ENCODE measurements at regions not wholly inside any gene's neighbourhood (a gene's known extent, or its start where the extent isn't known, plus 50 kb on each side); places are given as distances from the start of the nearest gene placed in this dataset.
A peak's percentile ranks its signal among the peaks of the same experiment; 100 is the strongest.

DNA sequence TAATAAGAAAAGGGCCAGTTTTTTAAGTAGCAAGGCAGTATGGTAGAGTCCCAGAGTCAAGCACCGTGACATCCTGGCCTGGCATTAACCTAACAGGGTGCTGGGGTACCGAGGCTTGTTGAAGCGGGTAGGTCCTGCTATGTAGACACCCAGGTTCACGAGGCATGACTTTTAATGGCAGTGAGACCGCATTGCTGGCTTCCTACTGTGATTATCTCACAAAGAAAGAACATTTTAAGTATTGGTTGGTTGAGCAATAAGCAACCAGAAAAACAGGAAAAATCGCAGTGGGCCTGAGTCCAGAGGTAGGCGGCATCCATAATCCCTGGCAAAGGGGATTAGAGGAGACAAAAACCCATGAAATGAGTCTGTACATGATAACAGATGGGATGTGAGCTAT is 927.9 kb upstream of the ACVR2A start:
- Mint-ChIP-seq H3K9me3 (no peaks in the 10 kb centered on the region), H3K4me3 (no peak overlapping the region), H3K4me1 (no peaks in the 10 kb centered on the region), H3K36me3 (no peaks in the 10 kb centered on the region), H3K27ac (peak overlapping the region; percentile 5), H3K27me3 (no peaks in the 10 kb centered on the region)
- DNase-seq (ENCODE audit: low spot score in 2 of 2) (no peak), ATAC-seq (ENCODE audit: low read depth) (no peak)

DNA sequence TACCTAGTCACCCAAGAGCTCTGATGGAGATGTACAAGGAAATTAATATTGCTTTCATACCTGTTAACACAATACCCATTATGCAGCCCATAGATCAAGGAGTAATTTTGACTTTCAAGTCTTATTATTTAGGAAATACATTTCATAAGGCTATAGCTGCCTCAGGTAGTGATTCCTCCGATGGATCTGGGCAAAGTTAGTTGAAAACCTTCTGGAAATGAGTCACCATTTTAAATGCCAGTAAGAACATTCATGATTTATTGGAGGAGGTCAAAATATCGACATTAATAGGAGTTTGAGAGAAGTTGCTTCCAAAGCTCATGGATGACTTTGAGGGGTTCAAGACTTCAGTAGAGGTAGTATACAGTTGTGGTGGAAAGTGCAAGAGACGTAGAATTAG is 931.4 kb upstream of the ACVR2A start:
- no peaks in the 10 kb centered on the region for H3K36me3 Mint-ChIP-seq
- H3K9me3 Mint-ChIP-seq: peaks cover 3% of the 10 kb centered on the region
- no peak for ATAC-seq (ENCODE audit: low read depth)
- no peaks in the 10 kb centered on the region for H3K4me1 Mint-ChIP-seq
- no peak for DNase-seq (ENCODE audit: low spot score in 2 of 2)
- no peak overlapping the region for H3K4me3 Mint-ChIP-seq
- no peak overlapping the region for H3K27ac Mint-ChIP-seq
- H3K27me3 Mint-ChIP-seq: peaks cover 2% of the 10 kb centered on the region

DNA sequence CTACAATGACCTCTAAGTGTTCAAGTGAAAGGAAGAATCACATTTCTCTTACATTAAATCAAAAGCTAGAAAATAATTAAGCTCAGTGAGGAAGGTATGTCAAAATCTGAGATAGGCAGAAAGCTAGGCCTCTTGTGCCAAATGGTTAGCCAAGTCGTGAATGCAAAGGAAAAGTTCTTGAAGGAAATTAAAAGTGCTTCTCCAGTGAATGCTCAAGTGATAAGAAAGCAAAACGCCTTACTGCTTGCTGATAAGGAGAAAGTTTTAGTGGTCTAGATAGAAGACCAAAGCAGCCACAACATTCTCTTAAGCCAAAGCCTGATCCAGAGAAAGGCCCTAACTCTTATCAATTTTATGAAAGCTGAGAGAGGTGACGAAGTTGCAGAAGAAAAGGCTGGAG is 932.3 kb upstream of the ACVR2A start:
- ATAC-seq (ENCODE audit: low read depth) (no peak), DNase-seq (ENCODE audit: low spot score in 2 of 2) (no peak)
- no peak overlapping the region for H3K4me3 Mint-ChIP-seq
- H3K9me3 Mint-ChIP-seq: peaks cover 3% of the 10 kb centered on the region
- no peaks in the 10 kb centered on the region for H3K36me3 Mint-ChIP-seq
- H3K27me3 Mint-ChIP-seq: peaks cover 2% of the 10 kb centered on the region
- no peaks in the 10 kb centered on the region for H3K4me1 Mint-ChIP-seq
- no peak overlapping the region for H3K27ac Mint-ChIP-seq

DNA sequence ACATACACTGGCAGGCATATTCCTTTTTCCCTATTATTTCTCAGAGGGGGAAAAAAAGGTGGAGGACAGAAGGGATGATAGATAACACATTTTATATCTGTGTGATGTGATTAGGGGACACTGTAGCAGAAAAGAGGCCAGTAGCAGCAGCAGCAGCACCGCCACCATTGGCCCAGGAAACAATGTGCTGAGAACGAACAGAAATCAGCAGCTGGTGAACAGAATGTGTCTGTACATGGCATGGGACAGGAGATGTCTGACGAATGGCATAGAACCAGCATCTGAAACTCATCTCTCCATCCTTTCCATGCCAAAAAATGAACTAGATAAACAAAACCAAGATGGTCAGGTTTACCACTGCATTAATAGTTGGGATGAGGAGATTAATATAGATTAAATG is 936.1 kb upstream of the ACVR2A start:
- Mint-ChIP-seq H3K27me3 (peaks cover 2% of the 10 kb centered on the region), H3K4me1 (no peaks in the 10 kb centered on the region), H3K27ac (no peak overlapping the region), H3K9me3 (peaks cover 3% of the 10 kb centered on the region), H3K36me3 (no peaks in the 10 kb centered on the region), H3K4me3 (no peak overlapping the region)
- no peak for ATAC-seq (ENCODE audit: low read depth)
- DNase-seq (ENCODE audit: low spot score in 2 of 2): no peak

DNA sequence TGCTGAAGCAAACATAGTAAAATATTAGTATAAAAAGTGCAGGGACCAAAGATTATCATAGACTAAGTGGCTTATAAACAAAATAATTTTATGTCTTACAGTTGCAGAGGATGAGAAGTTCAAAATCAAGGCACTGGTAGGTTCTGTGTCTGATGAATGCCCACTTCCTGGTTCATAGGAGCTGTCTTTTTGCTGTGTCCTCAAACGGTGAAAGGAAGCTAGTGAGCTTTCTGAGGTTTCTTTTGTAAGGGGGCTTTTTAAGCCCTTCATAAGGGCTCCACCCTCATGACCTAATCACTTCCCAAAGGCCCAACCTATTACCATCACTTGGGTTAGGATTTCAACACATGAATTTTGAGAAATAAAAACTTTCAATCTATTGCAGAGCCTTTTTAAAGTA is 946.7 kb upstream of the ACVR2A start:
- DNase-seq (ENCODE audit: low spot score in 2 of 2): no peak
- H3K27ac Mint-ChIP-seq: no peak overlapping the region
- H3K4me3 Mint-ChIP-seq: no peak overlapping the region
- H3K9me3 Mint-ChIP-seq: no peaks in the 10 kb centered on the region
- no peaks in the 10 kb centered on the region for H3K36me3 Mint-ChIP-seq
- H3K27me3 Mint-ChIP-seq: peaks cover 3% of the 10 kb centered on the region
- ATAC-seq (ENCODE audit: low read depth): no peak
- no peaks in the 10 kb centered on the region for H3K4me1 Mint-ChIP-seq

DNA sequence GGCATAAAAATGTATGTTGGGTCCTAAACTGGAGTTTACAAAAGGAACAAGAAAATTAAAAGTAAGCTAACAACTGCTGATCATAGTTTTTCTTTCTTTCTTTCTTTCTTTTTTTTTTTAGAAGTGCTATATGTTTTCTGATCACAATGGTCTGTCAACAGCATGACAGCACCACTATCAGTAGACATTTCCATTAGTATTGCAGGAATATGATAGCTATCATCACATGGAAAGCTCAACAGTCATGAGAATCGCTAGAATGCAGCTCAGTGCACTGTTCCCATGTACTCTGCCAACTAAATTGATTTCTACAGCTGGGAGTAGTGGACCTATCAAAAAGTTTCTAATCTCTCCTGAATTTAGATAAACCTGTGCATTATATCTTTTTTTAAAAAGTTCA is 950.3 kb upstream of the ACVR2A start:
- DNase-seq (ENCODE audit: low spot score in 2 of 2) (no peak), ATAC-seq (ENCODE audit: low read depth) (no peak)
- no peaks in the 10 kb centered on the region for H3K4me1 Mint-ChIP-seq
- no peaks in the 10 kb centered on the region for H3K9me3 Mint-ChIP-seq
- no peak overlapping the region for H3K27ac Mint-ChIP-seq
- no peaks in the 10 kb centered on the region for H3K36me3 Mint-ChIP-seq
- peaks cover 4% of the 10 kb centered on the region for H3K27me3 Mint-ChIP-seq
- no peak overlapping the region for H3K4me3 Mint-ChIP-seq

DNA sequence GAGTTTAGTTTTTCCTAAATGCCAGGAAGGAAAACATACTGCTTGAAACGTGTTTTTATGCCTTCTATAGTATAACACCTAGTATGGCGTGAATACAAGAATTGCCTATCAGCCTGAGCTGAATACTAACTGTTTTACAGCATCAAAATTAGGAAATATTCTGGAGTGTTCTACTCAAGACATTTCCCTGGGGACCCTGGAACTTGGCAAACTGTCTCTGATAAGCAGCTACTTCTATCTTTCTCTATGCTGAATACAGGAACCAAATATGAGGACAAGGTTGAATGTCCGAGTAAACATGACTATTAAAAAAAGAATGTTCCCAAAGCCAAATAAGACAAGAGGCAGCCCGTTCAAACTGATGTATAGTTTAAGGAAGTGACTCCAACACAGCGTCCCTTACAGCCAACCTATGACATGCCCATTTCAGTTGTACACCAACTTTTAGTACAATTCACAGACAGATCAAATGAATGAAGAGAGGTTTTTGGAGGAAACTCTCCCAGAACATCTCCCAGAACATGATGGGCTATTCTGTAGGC is 951.3 kb upstream of the ACVR2A start:
- Mint-ChIP-seq H3K27ac (no peak overlapping the region), H3K9me3 (no peaks in the 10 kb centered on the region), H3K36me3 (no peaks in the 10 kb centered on the region), H3K27me3 (peaks cover 4% of the 10 kb centered on the region), H3K4me3 (no peak overlapping the region), H3K4me1 (no peaks in the 10 kb centered on the region)
- DNase-seq (ENCODE audit: low spot score in 2 of 2) (no peak), ATAC-seq (ENCODE audit: low read depth) (no peak)

DNA sequence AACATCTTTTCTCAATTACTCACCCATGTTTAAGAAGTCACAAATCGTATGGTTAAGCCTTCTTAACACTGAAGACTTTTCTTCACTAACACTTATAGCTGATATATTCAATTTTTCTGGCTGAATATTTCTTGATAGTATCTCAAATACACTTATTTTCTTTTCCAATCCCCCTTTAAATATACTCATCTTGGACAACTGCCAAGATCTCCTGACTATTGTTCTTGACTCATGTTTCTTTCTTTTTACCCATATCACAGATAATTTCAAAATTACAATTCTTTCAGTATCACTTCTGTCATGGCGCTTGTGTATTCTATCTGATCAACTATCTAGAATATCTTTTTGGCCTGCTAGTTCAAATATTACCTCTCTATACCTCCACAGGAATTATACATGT is 954.3 kb upstream of the ACVR2A start:
- no peaks in the 10 kb centered on the region for H3K9me3 Mint-ChIP-seq
- ATAC-seq (ENCODE audit: low read depth): no peak
- H3K27ac Mint-ChIP-seq: no peak overlapping the region
- no peaks in the 10 kb centered on the region for H3K36me3 Mint-ChIP-seq
- DNase-seq (ENCODE audit: low spot score in 2 of 2): no peak
- no peak overlapping the region for H3K4me3 Mint-ChIP-seq
- peaks cover 2% of the 10 kb centered on the region for H3K27me3 Mint-ChIP-seq
- H3K4me1 Mint-ChIP-seq: no peaks in the 10 kb centered on the region

DNA sequence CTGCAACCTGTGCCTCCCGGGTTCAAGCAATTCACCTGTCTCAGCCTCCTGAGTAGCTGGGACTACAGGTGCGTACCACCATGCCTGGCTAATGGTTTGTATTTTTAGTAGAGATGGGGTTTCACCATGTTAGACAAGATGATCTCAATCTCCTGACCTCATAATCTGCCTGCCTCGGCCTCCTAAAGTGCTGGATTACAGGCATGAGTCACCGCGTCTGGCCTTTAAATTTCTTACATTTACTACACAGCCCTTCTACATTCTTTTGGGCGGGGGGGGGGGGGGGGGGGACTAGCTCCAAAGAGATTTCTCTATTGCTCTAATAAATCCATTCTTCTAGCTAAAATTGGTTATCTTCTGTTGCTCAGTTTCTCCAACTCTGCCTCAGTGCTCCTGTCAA is 964.9 kb upstream of the ACVR2A start:
- H3K27ac Mint-ChIP-seq: no peak overlapping the region
- no peaks in the 10 kb centered on the region for H3K4me1 Mint-ChIP-seq
- H3K36me3 Mint-ChIP-seq: no peaks in the 10 kb centered on the region
- no peak for DNase-seq (ENCODE audit: low spot score in 2 of 2)
- no peaks in the 10 kb centered on the region for H3K27me3 Mint-ChIP-seq
- ATAC-seq (ENCODE audit: low read depth): no peak
- peaks cover 2% of the 10 kb centered on the region for H3K9me3 Mint-ChIP-seq
- no peak overlapping the region for H3K4me3 Mint-ChIP-seq

DNA sequence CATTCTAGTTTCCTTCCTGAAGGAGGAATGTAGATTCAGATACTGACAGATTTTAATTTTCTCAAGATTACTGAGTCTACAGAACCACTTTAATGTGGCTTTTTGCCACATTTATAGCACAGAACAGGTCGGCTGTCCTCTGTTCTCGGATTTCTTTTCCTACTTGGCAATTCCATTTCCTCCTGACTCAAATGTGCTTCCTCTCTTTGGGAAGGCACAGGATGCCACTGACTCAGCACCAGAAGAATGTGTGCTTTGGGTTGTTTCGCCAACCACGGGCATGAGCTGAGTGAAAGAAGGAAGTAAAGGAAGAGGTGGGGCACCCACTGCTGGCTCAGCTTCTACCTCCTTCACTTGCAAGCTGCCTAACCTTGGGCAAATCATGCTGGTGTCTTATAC is 970.6 kb upstream of the ACVR2A start:
- no peak for ATAC-seq (ENCODE audit: low read depth)

DNA sequence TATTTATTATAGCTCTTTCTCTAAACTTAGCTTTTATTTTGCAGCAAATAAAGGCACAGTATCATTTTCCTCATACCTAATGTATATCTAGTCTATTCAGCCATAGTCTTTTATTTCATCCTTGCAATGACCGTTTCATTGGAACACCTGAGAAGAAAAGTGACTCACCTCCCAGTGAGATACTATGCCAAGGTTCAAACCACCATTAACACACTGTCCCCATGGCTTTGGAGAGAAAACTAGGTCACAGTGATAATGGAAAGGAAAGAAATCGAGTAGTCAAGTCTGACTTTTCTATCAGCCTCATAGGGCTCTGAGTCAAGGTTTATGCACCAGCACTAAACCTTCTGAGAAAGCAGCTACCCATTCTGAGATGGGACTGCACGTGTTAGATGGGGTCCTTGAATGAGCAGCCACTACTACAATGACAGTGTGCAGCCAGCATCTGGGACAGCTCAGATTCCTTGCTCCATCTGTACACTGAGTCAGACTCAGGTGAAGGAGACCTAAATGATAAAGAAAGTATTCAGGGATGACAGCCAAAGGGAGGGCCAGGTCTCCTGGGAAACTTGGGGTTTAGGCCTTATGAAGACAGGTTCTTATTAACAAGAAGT is 971.1 kb upstream of the ACVR2A start:
- H3K9me3 Mint-ChIP-seq: no peaks in the 10 kb centered on the region

More for the DNA sequence above, 970.6 kb upstream of the ACVR2A start:
- Mint-ChIP-seq H3K27me3 (no peaks in the 10 kb centered on the region), H3K9me3 (no peaks in the 10 kb centered on the region), H3K27ac (no peak overlapping the region), H3K36me3 (no peaks in the 10 kb centered on the region), H3K4me3 (no peak overlapping the region), H3K4me1 (no peaks in the 10 kb centered on the region)
- DNase-seq (ENCODE audit: low spot score in 2 of 2): no peak

DNA sequence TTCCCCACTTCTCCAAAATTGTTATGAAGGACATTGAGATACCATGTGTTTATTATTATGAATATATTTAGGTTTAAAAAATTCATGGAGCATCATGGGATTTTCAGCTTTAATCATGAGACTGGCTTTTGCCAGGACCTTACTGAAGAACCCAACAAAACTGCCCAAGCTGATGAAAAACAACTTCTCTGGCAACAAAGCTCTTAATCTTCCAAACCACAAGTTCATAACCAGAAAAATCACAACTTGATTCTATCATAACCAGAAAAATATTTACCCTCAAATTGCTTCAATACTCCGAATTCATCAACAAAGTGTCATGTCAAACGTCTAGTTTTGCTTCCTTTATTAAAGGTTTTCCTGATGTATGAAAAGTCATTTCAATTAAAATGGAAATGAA is 971.8 kb upstream of the ACVR2A start:
- Mint-ChIP-seq H3K4me1 (no peaks in the 10 kb centered on the region), H3K4me3 (no peak overlapping the region), H3K27ac (no peak overlapping the region), H3K27me3 (no peaks in the 10 kb centered on the region), H3K36me3 (no peaks in the 10 kb centered on the region), H3K9me3 (no peaks in the 10 kb centered on the region)
- DNase-seq (ENCODE audit: low spot score in 2 of 2): no peak
- no peak for ATAC-seq (ENCODE audit: low read depth)

More for the DNA sequence above, 971.1 kb upstream of the ACVR2A start:
- Mint-ChIP-seq H3K36me3 (no peaks in the 10 kb centered on the region), H3K27me3 (no peaks in the 10 kb centered on the region), H3K4me3 (no peak overlapping the region), H3K4me1 (no peaks in the 10 kb centered on the region), H3K27ac (no peak overlapping the region)
- ATAC-seq (ENCODE audit: low read depth) (no peak), DNase-seq (ENCODE audit: low spot score in 2 of 2) (no peak)

DNA sequence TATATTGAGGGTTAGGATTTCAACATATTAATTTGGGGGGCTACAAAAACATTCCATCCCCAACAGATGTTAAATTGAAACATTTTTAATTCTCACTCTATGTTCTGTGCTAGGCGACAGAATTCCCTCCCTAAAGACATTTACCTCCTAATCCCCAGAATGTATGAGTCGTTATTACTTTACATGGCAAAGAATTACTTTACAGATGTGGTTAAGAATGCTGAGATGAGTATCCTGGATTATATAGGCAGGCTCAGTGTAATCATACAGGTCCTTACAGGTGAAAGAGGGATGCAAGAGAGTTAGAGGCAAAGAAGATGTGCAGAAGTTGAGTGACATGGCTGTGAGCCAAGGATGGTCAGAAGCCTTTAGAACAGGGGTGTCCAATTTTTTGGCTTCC is 974.1 kb upstream of the ACVR2A start:
- no peaks in the 10 kb centered on the region for H3K4me1 Mint-ChIP-seq
- no peaks in the 10 kb centered on the region for H3K9me3 Mint-ChIP-seq
- ATAC-seq (ENCODE audit: low read depth): no peak
- no peak for DNase-seq (ENCODE audit: low spot score in 2 of 2)
- no peak overlapping the region for H3K27ac Mint-ChIP-seq
- H3K27me3 Mint-ChIP-seq: no peaks in the 10 kb centered on the region
- no peaks in the 10 kb centered on the region for H3K36me3 Mint-ChIP-seq
- no peak overlapping the region for H3K4me3 Mint-ChIP-seq

DNA sequence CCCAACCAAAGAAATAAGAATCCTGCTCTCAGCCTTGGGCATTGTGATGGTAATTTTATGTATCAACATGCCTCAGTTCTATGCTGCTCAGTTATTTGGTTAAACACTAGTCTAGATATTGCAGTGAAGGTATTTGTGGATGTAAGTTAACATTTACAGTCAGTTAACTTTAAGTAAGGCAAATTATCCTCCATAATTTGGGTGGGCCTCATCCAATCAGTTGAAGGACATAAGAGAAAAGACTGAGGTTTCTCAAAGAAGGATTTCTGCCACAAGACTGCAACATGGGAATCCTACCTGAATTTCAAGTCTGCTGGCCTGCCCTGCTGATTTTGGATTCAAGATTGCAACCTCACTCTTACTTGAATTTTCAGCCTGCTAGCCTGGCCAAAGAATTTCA is 975.5 kb upstream of the ACVR2A start:
- Mint-ChIP-seq H3K9me3 (peaks cover 4% of the 10 kb centered on the region), H3K27me3 (no peaks in the 10 kb centered on the region), H3K36me3 (no peaks in the 10 kb centered on the region), H3K27ac (no peak overlapping the region), H3K4me1 (no peaks in the 10 kb centered on the region), H3K4me3 (no peak overlapping the region)
- no peak for ATAC-seq (ENCODE audit: low read depth)
- DNase-seq (ENCODE audit: low spot score in 2 of 2): no peak

DNA sequence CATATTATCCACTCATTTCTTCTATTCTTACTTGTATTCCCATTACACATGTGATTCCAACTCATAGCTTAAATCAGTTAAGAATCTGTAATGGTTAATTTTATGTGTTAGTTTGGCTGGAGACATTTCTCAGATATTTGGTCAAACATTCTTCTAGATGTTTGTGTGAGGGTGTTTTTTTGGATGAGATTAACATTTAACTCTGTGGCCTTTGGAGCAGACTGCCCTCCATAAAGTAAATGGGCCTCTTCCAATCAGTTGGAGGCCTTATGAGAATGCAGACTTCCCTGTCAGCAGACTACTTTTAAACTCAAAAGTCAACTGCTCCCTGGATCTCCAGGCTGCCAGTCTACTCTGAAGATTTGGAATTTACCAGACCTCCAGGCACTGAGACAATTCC is 976.8 kb upstream of the ACVR2A start:
- no peaks in the 10 kb centered on the region for H3K36me3 Mint-ChIP-seq
- no peak overlapping the region for H3K27ac Mint-ChIP-seq
- H3K4me3 Mint-ChIP-seq: no peak overlapping the region
- H3K9me3 Mint-ChIP-seq: peaks cover 4% of the 10 kb centered on the region
- H3K27me3 Mint-ChIP-seq: no peaks in the 10 kb centered on the region
- ATAC-seq (ENCODE audit: low read depth) (no peak), DNase-seq (ENCODE audit: low spot score in 2 of 2) (no peak)
- H3K4me1 Mint-ChIP-seq: no peaks in the 10 kb centered on the region

All from memory B cell (primary cell).